Ishikawa (cell line): ENCODE measurements at regions not wholly inside any gene's neighbourhood (a gene's known extent, or its start where the extent isn't known, plus 50 kb on each side); places are given as distances from the start of the nearest gene placed in this dataset.

Experiments used
- CEBPB ChIP-seq: IDR thresholded peaks from 2 replicates; pipeline ENCODE4 v1.6.1; 2012
- CREB1 ChIP-seq: IDR thresholded peaks from 2 replicates; pipeline ENCODE4 v1.6.1; 2012; ENCODE audit warnings: low read depth
- EGR1 ChIP-seq: IDR thresholded peaks from 2 replicates; pipeline ENCODE4 v1.6.1; 2012
- EP300 ChIP-seq: IDR thresholded peaks from 2 replicates; pipeline ENCODE4 v1.6.1; 2012; ENCODE audit warnings: borderline replicate concordance
- FOXM1 ChIP-seq: IDR thresholded peaks from 2 replicates; pipeline ENCODE4 v1.6.1; 2012; ENCODE audit warnings: low read depth, borderline replicate concordance
- NFIC ChIP-seq: IDR thresholded peaks from 2 replicates; pipeline ENCODE4 v1.6.1; 2012
- RAD21 ChIP-seq: IDR thresholded peaks from 2 replicates; pipeline ENCODE4 v1.6.1; 2012; ENCODE audit warnings: low read depth
- TAF1 ChIP-seq: IDR thresholded peaks from 2 replicates; pipeline ENCODE4 v1.6.1; 2012; ENCODE audit warnings: low read depth, mild to moderate bottlenecking
- TCF12 ChIP-seq: IDR thresholded peaks from 2 replicates; pipeline ENCODE4 v1.6.1; 2012; ENCODE audit warnings: low read depth
- TEAD4 ChIP-seq: IDR thresholded peaks from 2 replicates; pipeline ENCODE4 v1.6.1; 2012
- YY1 ChIP-seq: IDR thresholded peaks from 2 replicates; pipeline ENCODE4 v1.6.1; 2012; ENCODE audit warnings: low read depth
- ZBTB7A ChIP-seq: IDR thresholded peaks from 2 replicates; pipeline ENCODE4 v1.6.1; 2012; ENCODE audit warnings: low read depth
- TF ChIP-seq, protein P1 (sequence below): IDR thresholded peaks from 2 replicates; pipeline ENCODE4 v1.6.1; 2012
- TF ChIP-seq, protein P2 (sequence below): IDR thresholded peaks from 2 replicates; pipeline ENCODE4 v1.6.1; 2012
- TF ChIP-seq, protein P3 (sequence below): IDR thresholded peaks from 2 replicates; pipeline ENCODE4 v1.6.1; 2012; ENCODE audit warnings: low read depth, mild to moderate bottlenecking

DNA sequence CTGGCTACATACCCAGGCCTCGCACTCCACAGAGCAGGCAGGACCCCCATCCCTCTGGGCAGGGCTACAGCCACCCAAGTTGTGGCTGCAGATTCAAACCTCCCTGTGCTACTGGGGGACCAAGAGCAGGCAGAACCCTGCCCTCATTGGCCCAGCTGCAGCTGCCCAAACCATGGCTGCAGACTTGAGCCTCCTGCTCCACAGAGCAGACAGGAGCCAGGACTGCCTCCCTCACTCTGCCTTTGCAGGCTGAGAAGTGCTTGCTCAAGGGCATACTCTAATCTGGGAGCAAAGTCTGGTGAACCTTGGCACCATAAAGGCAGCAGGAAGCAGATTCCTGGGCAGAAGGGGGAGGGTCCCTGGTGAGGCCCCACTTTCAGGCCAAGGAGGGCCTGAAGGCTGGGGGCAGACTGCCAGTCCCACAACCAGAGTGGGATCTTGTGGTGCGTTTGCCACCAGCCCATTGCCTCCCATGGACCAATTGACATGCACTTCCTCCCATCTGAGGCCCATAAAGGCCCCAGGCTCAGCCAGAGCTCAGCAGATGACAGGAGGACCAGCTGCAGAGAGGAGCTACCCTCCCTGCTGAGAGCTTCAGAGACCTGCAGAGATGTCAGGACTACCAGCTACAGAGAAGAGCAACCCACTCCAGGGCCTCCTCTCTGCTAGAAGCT lies 64.2 kb upstream of the EPHA6 start:
- TF ChIP-seq, protein P1, sequence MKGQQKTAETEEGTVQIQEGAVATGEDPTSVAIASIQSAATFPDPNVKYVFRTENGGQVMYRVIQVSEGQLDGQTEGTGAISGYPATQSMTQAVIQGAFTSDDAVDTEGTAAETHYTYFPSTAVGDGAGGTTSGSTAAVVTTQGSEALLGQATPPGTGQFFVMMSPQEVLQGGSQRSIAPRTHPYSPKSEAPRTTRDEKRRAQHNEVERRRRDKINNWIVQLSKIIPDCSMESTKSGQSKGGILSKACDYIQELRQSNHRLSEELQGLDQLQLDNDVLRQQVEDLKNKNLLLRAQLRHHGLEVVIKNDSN, result no peak
- no peak for TF ChIP-seq RAD21
- TF ChIP-seq, protein P2, sequence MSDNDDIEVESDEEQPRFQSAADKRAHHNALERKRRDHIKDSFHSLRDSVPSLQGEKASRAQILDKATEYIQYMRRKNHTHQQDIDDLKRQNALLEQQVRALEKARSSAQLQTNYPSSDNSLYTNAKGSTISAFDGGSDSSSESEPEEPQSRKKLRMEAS, result no peak
- TF ChIP-seq NFIC, result no peak
- TF ChIP-seq CREB1, result no peak
- TF ChIP-seq TAF1, result no peak
- no peak for TF ChIP-seq EGR1
- no peak for TF ChIP-seq TEAD4
- TF ChIP-seq CEBPB, result no peak
- no peak for TF ChIP-seq TCF12

DNA sequence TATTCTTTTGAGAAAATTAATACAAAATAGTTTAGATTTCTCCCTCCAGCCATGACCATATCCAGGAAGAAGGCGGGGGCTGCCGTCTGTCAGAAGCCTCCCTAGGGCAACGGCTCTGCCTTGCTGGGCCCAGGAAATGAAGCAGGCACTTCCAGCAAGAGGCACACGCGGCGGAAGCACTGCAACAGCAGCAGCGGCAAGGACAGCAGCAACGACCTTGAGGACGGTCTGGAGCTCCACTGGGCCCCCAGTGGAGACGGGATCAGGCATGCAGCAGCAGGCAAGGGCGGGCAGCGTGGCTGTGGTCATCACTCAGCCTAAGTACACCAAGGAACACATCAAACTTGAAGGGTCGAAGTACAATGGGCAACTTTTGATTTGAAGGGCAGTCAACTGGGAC lies 61.3 kb upstream of the EPHA6 start:
- TF ChIP-seq, protein P3, sequence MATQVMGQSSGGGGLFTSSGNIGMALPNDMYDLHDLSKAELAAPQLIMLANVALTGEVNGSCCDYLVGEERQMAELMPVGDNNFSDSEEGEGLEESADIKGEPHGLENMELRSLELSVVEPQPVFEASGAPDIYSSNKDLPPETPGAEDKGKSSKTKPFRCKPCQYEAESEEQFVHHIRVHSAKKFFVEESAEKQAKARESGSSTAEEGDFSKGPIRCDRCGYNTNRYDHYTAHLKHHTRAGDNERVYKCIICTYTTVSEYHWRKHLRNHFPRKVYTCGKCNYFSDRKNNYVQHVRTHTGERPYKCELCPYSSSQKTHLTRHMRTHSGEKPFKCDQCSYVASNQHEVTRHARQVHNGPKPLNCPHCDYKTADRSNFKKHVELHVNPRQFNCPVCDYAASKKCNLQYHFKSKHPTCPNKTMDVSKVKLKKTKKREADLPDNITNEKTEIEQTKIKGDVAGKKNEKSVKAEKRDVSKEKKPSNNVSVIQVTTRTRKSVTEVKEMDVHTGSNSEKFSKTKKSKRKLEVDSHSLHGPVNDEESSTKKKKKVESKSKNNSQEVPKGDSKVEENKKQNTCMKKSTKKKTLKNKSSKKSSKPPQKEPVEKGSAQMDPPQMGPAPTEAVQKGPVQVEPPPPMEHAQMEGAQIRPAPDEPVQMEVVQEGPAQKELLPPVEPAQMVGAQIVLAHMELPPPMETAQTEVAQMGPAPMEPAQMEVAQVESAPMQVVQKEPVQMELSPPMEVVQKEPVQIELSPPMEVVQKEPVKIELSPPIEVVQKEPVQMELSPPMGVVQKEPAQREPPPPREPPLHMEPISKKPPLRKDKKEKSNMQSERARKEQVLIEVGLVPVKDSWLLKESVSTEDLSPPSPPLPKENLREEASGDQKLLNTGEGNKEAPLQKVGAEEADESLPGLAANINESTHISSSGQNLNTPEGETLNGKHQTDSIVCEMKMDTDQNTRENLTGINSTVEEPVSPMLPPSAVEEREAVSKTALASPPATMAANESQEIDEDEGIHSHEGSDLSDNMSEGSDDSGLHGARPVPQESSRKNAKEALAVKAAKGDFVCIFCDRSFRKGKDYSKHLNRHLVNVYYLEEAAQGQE, result no peak
- TF ChIP-seq EGR1 (no peak), TEAD4 (no peak), CEBPB (no peak), RAD21 (no peak), ZBTB7A (no peak)

DNA sequence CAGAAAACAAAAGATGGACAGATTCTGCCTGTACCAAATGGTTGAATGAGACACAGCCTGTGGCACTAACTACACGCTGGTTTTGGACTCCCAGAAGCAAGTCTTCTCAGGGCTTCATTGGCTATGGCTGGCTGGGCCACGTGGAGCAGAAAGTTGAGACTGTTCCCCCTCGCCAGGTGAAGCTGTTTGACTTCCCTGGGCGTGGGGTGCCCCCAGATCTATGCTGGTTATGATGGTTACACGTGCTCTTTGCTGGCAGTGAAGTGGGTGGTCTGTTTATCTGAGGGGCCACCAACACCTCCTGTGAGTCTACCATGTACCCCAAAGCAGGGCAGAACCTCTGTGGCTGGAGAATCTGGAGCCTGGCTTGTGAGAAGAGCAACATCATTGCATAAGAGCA lies 60.3 kb upstream of the EPHA6 start:
- no peak for TF ChIP-seq NFIC
- no peak for TF ChIP-seq FOXM1
- no peak for TF ChIP-seq RAD21
- no peak for TF ChIP-seq CREB1
- no peak for TF ChIP-seq TEAD4
- no peak for TF ChIP-seq TAF1

DNA sequence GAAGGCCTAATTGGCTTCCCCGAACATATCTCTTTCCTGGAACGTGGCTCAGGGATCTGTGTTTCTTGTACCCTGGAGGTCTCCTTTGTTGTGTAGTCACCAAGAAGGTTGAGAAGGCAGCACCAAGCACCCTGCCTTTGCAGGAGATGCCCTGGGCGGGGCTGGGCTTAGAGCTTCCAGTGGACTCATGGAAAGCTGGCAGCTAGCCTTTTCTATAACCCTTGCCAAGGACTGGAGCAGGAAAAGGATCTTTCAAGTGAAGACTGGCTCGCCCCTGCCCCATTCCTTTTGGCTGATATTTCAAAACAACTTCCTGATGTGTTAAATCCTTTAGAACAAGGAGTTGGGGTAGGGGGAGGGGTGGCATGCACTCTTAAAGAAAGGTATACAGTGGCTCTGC lies 58.9 kb upstream of the EPHA6 start:
- TF ChIP-seq NFIC (no peak), EP300 (no peak), CEBPB (no peak)
- TF ChIP-seq, protein P1, result no peak

DNA sequence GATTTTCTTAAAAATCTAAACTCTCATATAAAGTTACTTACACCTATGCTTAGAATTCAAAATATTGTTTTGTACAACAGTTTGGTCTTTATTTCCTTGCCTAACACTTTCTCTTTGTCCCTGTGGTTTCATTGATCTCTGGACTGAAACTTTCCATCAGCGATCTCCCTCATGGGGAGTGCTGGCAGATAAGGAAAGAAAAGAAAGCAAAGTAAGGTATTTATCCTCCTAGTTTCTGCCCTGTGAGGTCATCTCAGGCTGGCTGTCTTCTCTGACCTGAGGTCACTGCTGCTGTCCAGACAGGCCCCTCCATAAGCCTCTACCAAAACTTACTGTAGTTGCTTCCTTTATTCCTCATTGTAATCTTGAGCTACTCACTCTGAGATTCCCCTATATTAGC lies 57.9 kb upstream of the EPHA6 start:
- TF ChIP-seq TCF12 (no peak), EP300 (no peak), FOXM1 (no peak), CEBPB (no peak)
- TF ChIP-seq, protein P1, result no peak
- TF ChIP-seq, protein P3, result no peak

DNA sequence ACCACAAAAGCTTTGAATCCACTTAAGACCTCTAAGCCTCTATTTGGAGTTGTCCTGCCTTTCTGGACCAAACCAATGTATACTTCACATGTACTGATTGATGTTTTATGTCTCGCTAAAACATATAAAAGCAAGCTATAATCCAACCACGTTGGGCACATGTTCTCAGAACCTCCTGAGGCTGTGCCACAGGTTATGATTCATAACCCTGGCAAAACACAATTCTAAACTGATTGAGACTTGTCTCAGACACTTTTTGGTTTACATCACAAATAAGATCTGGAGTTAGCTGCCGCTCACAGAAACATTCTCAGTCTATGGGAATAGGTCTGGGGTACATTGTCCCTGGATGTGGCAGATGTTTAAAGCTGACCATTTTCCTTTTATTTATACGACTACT lies 53.4 kb upstream of the EPHA6 start:
- TF ChIP-seq NFIC, result no peak
- no peak for TF ChIP-seq FOXM1
- TF ChIP-seq TCF12, result no peak
- no peak for TF ChIP-seq EP300
- TF ChIP-seq CEBPB, result no peak
- TF ChIP-seq EGR1, result no peak
- TF ChIP-seq, protein P3, result no peak
- no peak for TF ChIP-seq TEAD4
- TF ChIP-seq YY1, result no peak
- no peak for TF ChIP-seq TAF1
